Progenitor cell of endocrine pancreas (in vitro differentiated cells): ENCODE measurements at regions not wholly inside any gene's neighbourhood (a gene's known extent, or its start where the extent isn't known, plus 50 kb on each side); places are given as distances from the start of the nearest gene placed in this dataset.

ENCODE experiments used
- DNase-seq: peaks from one replicate; pipeline ENCODE4 v3.0.0; 2021; ENCODE audit warnings: low spot score; ENCODE audit not compliant: unreplicated experiment
- H3K27ac Mint-ChIP-seq: 2 replicates; pipeline ENCODE4 v1.8.0; 2021; ENCODE audit warnings: mild to moderate bottlenecking, moderate library complexity, mixed read lengths
- H3K27me3 Mint-ChIP-seq: 2 replicates; pipeline ENCODE4 v1.8.0; 2021; ENCODE audit warnings: mixed read lengths
- H3K36me3 Mint-ChIP-seq: 2 replicates; pipeline ENCODE4 v1.8.0; 2022; ENCODE audit warnings: mixed read lengths; ENCODE audit not compliant: insufficient read depth
- H3K4me1 Mint-ChIP-seq: 2 replicates; pipeline ENCODE4 v1.8.0; 2021; ENCODE audit warnings: low read depth, mixed read lengths
- H3K4me3 Mint-ChIP-seq: 2 replicates; pipeline ENCODE4 v1.8.0; 2021; ENCODE audit warnings: low read depth, mild to moderate bottlenecking, moderate library complexity, mixed read lengths
- H3K9me3 Mint-ChIP-seq: 2 replicates; pipeline ENCODE4 v1.8.0; 2021; ENCODE audit warnings: low read depth, mixed read lengths
- CTCF ChIP-seq: fragments of 200-600 bp; sonication (generic); IDR thresholded peaks from one replicate; pipeline ENCODE4 v1.5.0; 2021; ENCODE audit warnings: antibody characterized with exemption, mild to moderate bottlenecking; ENCODE audit not compliant: unreplicated experiment

DNA sequence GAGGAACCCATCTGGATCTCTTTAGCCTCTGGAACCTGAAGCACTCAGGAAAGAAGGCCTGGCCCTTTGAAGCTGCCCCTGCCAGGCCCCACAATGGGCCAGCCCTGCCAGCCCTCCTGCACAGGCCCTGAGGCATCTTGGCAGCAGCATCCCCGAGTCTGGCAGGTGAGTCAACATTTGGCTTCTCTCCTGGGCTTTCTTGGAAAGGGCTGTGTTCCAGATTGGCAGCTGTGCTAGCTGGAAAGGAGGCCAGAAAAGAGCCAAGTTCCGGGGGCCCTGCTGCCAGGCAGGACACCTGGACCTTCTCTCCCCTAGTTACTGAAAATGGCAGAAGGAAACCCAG lies 187.2 kb downstream of the SHQ1 start:
- no peak for TF ChIP-seq CTCF
- H3K27ac Mint-ChIP-seq: no peak overlapping the region
- DNase-seq: no peak
- H3K4me3 Mint-ChIP-seq: no peak overlapping the region
- H3K9me3 Mint-ChIP-seq: no peaks in the 10 kb centered on the region
- no peaks in the 10 kb centered on the region for H3K27me3 Mint-ChIP-seq
- H3K4me1 Mint-ChIP-seq: peaks cover 6% of the 10 kb centered on the region
- H3K36me3 Mint-ChIP-seq: no peaks in the 10 kb centered on the region

DNA sequence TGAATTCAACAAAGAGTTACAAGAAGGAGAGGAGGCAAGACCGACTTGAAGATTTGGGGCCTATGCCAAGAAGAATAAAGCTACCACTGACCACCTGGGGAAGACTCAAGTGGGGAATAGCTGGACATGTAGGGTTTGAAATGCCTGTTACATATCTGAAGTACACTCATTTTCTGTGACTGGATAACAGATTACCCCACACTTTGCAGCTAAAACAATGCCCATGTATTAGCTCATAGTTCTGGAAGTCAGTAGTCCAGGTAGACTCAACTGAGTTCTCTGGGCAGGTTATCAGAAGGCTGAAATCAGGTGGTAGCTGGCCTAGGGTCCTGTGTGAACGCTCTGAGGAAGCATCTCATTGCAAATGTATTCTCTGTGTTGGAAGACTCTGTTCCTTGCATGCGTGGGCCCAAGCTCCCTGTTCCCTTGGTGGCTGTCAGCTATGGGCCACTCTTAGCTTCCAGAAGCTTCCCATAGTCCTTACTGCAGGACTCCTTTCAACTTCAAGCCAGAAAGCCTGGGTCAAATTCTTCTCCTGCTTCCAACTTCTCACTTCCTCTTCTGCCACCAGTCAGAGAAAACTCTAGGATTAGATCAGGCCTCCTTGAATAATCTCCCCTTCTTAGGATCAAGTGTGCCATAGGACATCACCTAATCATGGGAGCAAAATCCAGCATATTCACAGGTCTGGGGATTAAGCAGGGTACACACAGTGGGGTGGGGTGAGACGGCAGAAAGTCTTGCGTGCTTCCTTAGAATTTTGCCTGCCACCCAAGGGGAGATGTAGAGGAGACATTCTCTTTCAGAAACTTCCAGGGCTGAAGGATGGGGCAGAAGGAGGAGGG lies 187.8 kb downstream of the SHQ1 start:
- H3K27me3 Mint-ChIP-seq: no peaks in the 10 kb centered on the region
- H3K27ac Mint-ChIP-seq: no peak overlapping the region
- no peak for TF ChIP-seq CTCF
- H3K36me3 Mint-ChIP-seq: no peaks in the 10 kb centered on the region
- H3K4me1 Mint-ChIP-seq: peaks cover 2% of the 10 kb centered on the region
- DNase-seq: no peak
- H3K4me3 Mint-ChIP-seq: no peak overlapping the region
- H3K9me3 Mint-ChIP-seq: no peaks in the 10 kb centered on the region

DNA sequence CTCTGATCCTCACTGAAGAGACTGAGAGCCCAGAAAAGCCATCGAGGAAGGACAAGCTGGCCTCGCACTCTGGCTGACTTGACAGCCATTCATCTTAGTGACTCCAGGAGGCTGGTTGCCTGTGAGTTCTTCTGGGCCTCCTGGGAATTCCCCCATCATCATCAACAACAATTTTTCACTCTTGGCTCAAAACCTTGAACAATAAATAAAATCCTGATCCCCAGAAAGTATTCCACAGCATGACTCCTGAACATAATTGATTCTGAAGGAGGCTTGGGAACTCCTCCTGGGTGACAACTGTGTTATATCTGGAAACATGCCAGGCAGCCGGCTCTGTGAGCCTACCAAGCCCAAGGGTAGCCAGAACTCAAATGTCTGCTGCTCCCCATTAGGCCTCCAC lies 188.6 kb downstream of the SHQ1 start:
- no peak for TF ChIP-seq CTCF
- DNase-seq: no peak
- Mint-ChIP-seq H3K4me3 (no peak overlapping the region), H3K27ac (no peak overlapping the region), H3K4me1 (peaks cover 2% of the 10 kb centered on the region), H3K9me3 (no peaks in the 10 kb centered on the region), H3K36me3 (no peaks in the 10 kb centered on the region), H3K27me3 (no peaks in the 10 kb centered on the region)

DNA sequence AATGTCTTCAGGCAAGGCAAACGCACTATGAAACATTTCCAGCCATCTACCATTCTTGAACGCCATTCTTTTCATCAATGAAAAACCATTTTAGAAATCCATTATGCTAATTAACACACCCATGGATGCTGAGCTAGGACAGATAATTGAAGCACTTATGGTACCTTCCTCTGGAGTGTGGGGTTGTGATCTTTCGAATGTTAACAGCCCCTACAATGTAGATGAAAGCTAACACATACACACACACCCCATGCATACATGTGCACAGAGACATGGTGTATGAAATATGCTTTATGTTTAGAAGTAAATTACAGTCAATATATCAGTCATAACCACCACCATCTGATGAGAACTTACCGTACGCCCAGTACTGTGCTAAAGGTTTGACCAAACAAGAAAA lies 189.1 kb downstream of the SHQ1 start:
- no peak for DNase-seq
- Mint-ChIP-seq H3K27me3 (no peaks in the 10 kb centered on the region), H3K36me3 (no peaks in the 10 kb centered on the region), H3K4me1 (peaks cover 2% of the 10 kb centered on the region), H3K9me3 (no peaks in the 10 kb centered on the region), H3K4me3 (no peak overlapping the region), H3K27ac (no peak overlapping the region)
- no peak for TF ChIP-seq CTCF

DNA sequence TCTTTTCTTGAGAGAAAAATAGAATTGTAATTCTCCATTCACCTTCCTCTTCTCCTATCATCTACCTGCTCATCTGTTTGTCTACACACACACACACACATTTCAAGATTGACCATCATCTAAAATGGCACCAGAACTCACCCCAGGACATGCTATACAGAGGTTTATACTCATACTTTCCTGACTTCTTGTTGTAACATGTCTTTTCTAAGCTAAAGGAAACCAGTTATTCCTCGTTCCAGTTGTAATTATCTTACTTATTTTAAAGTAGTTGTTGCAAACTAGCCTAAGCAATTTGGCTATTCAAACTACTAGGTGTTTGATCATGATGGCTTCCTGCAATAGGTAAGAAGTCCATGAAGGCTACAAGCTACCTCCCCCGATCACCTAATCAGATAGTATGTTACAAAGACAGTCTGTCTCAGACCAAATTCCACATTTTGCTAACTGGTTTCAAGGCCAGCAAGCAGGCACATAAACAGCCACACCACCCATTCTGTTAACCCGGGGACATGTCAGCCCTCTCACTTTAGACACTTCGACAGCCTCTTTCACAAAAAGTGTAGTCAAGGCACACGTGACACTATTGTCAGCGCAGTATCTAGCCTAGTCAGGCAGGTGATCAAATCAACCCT lies 189.7 kb downstream of the SHQ1 start:
- Mint-ChIP-seq H3K9me3 (no peaks in the 10 kb centered on the region), H3K27me3 (no peaks in the 10 kb centered on the region), H3K4me1 (peaks cover 2% of the 10 kb centered on the region), H3K4me3 (no peak overlapping the region), H3K27ac (no peak overlapping the region), H3K36me3 (no peaks in the 10 kb centered on the region)
- no peak for TF ChIP-seq CTCF
- DNase-seq: no peak
